ENCODE measurements at regions not wholly inside any gene's neighbourhood (a gene's known extent, or its start where the extent isn't known, plus 50 kb on each side); places are given as distances from the start of the nearest gene placed in this dataset.
"Not testable (repeated sequence)": the region's sequence is repeated elsewhere in the genome, so short reads cannot be mapped to it uniquely, and the experiment has no call there.

- TF ChIP-seq CTCF (IDR thresholded peaks at IDR 0.05) = no peak
- no peak for TF ChIP-seq EP300 (IDR thresholded peaks at IDR 0.05)
- no peak for TF ChIP-seq POLR2AphosphoS5 (IDR thresholded peaks at IDR 0.05)
- TF ChIP-seq POLR2A (IDR thresholded peaks at IDR 0.05) = no peak
- 78 to 83% (median 80%) methylated on average over 10 of the region's 10 CpGs for WGBS, 5 donors
- Histone ChIP-seq H3K4me1 (no peaks in the 10 kb centered on the region), H3K36me3 (no peaks in the 10 kb centered on the region), H3K4me3 (no peak overlapping the region), H3K27ac (no peak overlapping the region), H3K9me3 (no peaks in the 10 kb centered on the region), H3K27me3 (no peaks in the 10 kb centered on the region)
- intact Hi-C loops (cut with DNase I; ENCODE audit: low total_unique reads) = no loop called here
- DNase-seq = no peak
Observed at GRCh38 chr11:41536021-41536568, 76.6 kb upstream of the LRRC4C start.

DNA sequence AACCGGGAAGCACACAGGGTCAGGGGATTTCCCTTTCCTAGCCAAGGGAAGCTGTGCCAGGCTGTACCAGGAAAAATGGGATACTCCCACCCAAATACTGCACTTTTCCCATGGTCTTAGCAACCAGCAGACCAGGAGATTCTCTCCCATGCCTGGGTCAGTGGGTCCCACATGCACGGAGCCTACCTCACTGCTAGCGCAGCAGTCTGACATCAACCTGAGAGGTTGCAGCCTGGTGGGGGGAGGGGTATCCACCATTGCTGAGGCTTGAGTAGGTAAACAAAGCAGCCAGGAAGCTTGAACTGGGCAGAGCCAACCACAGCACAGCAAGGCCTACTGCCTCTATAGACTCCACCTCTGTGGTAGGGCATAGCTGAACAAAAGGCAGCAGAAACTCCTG is 85.5 kb upstream of the LRRC4C start:
- H3K4me3 ChIP-seq; DNase-seq; H3K36me3 ChIP-seq; H3K4me1 ChIP-seq; H3K27me3 ChIP-seq; intact Hi-C loops (cut with DNase I; ENCODE audit: low total_unique reads); H3K27ac ChIP-seq: not testable (repeated sequence)
- H3K9me3 ChIP-seq = peaks cover 0 to 20% (median 2%) of the 10 kb centered on the region in 4 donors
- 50 to 93% (median 76%) methylated on average over 2 to 3 of the region's 3 CpGs for WGBS, 5 donors

DNA sequence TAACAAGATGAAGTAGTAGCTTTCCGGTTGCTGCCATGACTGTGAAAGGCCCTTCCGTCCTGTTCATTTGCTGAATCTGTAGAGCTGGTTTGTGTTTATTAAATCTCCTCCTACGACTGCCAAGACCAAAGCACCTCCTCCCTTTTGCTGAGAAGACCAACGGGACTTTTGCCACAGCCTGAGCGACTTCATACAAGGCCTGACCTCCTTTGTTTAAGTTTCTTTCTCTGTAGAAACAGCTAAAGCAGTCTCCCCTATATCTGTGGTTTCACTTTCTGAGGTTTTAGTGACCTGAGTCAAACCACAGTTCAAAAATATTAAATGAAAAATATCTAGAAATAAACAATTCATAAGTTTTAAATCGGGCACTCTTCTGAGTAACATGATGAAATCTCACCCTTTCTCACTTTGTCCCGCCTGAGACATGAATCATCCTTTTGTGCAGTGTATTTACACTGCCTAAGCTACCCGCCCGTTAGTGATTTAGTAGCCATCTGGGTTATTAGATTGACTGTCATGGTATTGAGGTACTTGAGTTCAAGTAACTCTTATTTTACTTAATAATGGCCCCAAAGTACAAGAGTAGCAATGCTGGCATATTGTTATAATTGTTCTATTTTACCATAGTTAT is 119.1 kb upstream of the LRRC4C start:
- no peak for TF ChIP-seq POLR2A (IDR thresholded peaks at IDR 0.05)
- H3K9me3 ChIP-seq = no peaks in the 10 kb centered on the region
- no peaks in the 10 kb centered on the region for H3K27me3 ChIP-seq
- H3K27ac ChIP-seq = no peak overlapping the region
- no peak for DNase-seq
- intact Hi-C loops (cut with DNase I; ENCODE audit: low total_unique reads) = no loop called here
- H3K4me1 ChIP-seq = no peaks in the 10 kb centered on the region
- no peaks in the 10 kb centered on the region for H3K36me3 ChIP-seq
- no peak overlapping the region for H3K4me3 ChIP-seq
- 64 to 72% (median 66%) methylated on average over 9 of the region's 9 CpGs for WGBS, 5 donors

DNA sequence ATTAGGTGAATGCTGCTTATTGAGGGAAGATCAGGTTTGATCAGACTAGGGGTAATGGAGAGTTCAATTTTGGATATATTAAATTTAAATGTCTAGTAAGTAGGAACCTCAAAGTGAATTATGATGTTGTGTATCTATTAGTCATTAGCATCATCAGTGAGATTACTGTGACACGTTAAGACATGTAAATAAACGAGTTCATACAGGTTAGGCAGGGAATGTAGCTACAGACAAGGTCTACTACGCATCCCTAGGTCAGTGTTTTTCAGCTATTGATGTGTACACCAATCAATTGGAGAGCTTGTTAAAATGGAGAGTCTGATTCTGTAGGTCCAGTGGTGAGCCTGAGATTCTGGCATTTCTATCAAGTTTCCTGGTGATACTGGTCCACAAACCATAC is 120.1 kb upstream of the LRRC4C start:
- H3K9me3 ChIP-seq = no peaks in the 10 kb centered on the region
- intact Hi-C loops (cut with DNase I; ENCODE audit: low total_unique reads) = no loop called here
- H3K4me3 ChIP-seq = no peak overlapping the region
- no peak for DNase-seq
- H3K36me3 ChIP-seq = no peaks in the 10 kb centered on the region
- no peaks in the 10 kb centered on the region for H3K4me1 ChIP-seq
- no peaks in the 10 kb centered on the region for H3K27me3 ChIP-seq
- whole genome bisulfite sequencing, 5 donors = 63 to 68% (median 68%) methylated on average over 3 of the region's 3 CpGs
- no peak overlapping the region for H3K27ac ChIP-seq
- TF ChIP-seq POLR2A (IDR thresholded peaks at IDR 0.05) = no peak
- no peak for TF ChIP-seq EP300 (IDR thresholded peaks at IDR 0.05)
- no peak for TF ChIP-seq CTCF (IDR thresholded peaks at IDR 0.05)
- no peak for TF ChIP-seq POLR2AphosphoS5 (IDR thresholded peaks at IDR 0.05)

GRCh38 chr11:41609511-41609910 is 150.1 kb upstream of the LRRC4C start:
- intact Hi-C loops (cut with DNase I; ENCODE audit: low total_unique reads) = no loop called here
- TF ChIP-seq POLR2A (IDR thresholded peaks at IDR 0.05) = no peak
- TF ChIP-seq EP300 (IDR thresholded peaks at IDR 0.05) = no peak
- TF ChIP-seq CTCF (IDR thresholded peaks at IDR 0.05) = no peak
- TF ChIP-seq POLR2AphosphoS5 (IDR thresholded peaks at IDR 0.05) = no peak
- Histone ChIP-seq H3K27ac (no peak overlapping the region), H3K4me1 (no peaks in the 10 kb centered on the region), H3K36me3 (no peaks in the 10 kb centered on the region), H3K4me3 (no peak overlapping the region), H3K9me3 (peaks cover 0 to 5% (median 0%) of the 10 kb centered on the region in 4 donors), H3K27me3 (no peaks in the 10 kb centered on the region)
- 12 to 24% (median 13%) methylated on average over 1 of the region's 1 CpG for WGBS, 5 donors
- DNase-seq = no peak

All from stomach (tissue), 8 donors.